GM18520 (cell line): ENCODE measurements at regions not wholly inside any gene's neighbourhood (a gene's known extent, or its start where the extent isn't known, plus 50 kb on each side); places are given as distances from the start of the nearest gene placed in this dataset.

Source experiments
- ATAC-seq: cut with Tn5 transposase; IDR thresholded peaks from one replicate; pipeline ENCODE4 v1.9.1; 2021; ENCODE audit not compliant: unreplicated experiment

- ATAC-seq: no peak
Measured at GRCh38 chr12:83210933-83211332, 524.2 kb downstream of the TMTC2 start.

DNA sequence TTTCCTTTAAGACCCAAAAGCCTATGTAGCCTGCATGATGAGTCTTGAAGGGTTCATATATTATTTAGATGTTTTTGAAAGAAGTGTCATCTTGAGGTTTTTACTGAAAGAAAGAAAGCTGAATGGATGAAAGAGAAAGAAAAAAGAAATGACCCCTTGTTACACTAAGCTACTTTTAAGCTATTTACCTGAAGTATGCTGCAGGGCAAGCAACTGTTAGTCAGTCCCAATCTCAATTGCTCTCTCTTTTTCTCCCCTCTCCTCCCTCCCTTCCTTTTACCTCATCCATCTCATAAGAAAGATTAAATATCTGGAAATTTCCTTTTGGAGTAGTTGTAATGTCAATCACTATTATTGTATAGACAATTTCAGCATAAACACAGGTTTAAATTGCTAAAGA lies 512.4 kb downstream of the TMTC2 start:
- no peak for ATAC-seq

DNA sequence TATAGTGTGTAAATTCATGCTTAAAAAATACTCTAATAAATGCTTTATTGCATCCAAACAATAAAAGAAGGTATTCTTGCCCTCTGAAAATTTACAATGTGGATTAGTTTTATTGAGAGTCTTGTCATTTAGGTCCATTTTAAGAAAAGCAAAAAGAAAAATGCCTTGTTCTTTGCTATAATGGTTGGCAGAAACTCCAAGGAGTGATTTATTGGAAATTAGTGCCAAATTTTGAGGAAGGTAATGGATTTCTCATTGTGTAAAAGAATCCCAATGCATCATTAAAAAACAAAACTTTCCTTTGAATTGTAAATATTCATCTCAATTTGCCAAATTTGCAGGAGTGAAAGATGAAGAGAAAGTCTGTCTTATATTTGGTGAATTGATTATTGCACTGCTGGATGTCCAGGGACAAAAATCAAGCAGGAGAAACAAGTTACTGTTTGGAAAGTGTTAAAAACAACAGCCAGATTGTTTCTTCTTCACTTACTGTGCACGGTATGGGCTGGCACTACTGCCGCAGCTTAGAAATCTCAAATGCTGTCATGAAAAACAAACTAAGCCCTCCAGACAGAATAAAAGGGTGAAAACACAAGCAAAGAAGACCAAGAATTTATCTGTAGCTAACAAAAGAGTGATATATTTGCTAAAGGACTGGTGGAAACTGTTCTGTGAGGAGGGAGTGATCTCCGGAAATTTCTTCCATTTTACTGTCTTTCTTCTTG lies 511.7 kb downstream of the TMTC2 start:
- ATAC-seq: no peak

DNA sequence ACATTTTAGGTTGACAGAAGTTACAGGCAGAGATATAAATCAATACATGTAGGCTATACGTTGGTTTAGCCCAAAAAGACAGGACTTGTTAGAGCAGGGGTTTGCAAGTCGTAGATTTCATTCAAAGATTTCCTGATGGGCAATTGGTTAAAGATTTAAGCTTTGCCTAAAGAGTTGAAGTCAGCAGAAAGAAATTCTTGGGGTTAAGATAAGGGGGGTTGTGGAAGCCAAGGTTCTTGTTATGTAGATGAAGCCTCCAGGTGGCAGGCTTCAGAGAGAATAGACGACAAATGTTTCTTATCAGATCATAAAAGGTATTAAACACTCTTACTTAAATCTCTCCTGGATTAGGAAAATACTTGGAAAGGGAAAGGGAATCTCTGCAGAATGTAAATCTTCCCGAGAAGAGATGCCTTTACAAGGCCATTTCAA lies 510.8 kb downstream of the TMTC2 start:
- ATAC-seq: no peak

DNA sequence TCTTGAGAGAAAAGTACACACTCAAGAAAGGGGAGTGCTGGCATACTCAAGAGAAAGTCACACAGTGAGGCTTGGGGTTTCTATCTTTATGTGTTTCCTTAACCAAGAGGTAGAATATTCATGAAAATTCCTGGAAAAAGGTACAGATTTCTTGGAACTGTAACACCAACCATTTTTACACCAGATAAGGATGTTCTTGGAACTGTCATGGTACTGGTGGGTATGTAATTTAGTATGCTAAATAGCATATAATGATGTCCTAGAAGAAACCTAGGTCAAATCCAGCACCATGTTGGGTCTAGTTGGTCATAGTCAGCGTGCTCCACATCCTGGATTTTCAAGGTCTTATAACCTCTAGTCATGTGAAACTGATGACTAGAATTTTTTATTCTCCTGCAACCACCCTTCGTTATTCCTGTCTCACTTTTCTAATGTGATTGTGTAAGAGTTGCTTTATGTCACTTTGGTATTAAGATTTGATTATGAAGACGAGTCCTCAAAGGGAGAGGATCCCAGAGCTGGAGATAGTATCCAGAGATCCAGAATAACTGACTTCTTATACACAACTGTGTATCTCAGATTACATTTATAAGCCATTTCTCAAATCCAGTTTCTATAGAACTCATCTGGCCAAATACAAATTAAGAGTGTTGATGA lies 510.1 kb downstream of the TMTC2 start:
- no peak for ATAC-seq

DNA sequence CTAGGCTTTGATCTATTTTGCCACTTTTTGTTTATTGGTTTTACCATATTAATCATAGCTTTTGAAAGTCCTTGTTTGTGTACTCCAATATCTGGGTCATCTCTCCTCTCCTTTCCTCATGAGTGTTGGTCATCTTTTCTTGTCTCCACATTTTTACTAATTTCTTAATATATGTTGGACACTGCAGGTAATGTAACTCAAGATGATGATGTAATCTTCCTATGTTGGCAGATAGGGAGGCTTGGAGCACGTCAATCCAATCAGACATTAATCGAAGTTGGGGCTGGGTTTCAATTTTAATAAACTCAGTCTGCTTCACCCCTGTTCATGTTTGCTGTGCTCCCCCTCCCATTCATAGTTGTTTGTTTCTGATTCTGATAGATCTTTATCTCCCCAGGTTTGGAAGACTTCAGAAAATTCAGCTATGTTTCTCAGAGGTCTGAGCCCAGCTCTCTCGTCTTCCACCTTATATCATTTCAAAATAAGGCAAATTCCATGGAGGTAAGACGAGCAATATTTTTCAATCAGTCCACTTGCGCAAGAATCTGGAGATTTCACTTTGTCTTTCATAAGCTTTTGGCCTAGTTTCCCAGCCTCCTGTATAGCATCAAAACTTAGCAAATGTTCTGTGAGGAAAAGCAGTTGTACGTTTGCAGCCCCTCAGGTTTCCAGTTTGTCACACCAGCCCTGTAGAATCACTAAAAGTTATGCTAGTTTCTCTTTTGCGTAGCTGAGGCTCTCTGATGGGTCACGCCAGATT lies 504.1 kb downstream of the TMTC2 start:
- ATAC-seq: no peak

DNA sequence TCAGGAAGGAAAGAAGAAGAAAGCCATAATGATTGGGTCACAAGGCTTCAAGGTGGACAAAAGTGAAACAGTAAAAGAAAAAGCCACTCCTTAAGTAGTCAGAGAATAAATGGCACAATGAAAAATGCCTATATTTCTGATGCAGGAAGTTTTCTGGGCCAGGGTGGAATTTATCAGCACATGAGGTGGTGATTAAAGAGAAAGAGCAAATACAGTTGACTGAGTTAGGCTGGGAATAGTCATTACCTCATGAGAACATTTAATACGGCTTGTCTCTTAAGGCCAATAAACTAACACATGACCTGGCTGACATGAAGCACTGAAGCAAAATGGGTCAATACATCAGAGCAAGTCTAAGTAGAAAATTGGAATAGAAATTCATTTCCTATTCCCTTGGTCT lies 499.7 kb downstream of the TMTC2 start:
- ATAC-seq: no peak

GRCh38 chr12:83185241-83185640 lies 498.5 kb downstream of the TMTC2 start:
- ATAC-seq: no peak
